ENCODE measurements at regions not wholly inside any gene's neighbourhood (a gene's known extent, or its start where the extent isn't known, plus 50 kb on each side); places are given as distances from the start of the nearest gene placed in this dataset.

DNA sequence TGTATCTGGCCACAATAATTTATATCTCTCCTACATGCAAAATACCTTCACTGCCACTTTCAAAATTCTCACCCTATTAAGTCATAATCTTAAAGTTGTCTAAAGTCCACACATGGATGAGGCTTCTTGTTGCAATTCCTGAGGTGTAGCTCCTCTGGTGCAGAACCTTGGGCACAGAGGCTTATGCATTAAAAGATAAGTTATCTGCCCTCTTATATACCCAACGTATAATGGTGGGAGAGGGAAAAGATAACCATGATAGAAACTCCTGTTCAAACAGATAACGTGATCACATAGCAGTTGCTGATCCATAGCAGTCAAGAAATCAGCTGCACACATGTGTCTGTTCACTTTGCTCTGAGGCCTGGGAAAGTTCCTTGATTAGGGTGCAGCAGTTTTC is 1767.0 kb downstream of the MAT2B start:
- H3K4me3 ChIP-seq (ENCODE audit: low read depth, low read length, poor library complexity, severe bottlenecking), result no peak overlapping the region
- H3K27me3 ChIP-seq (ENCODE audit: insufficient read depth, low read length), result no peaks in the 10 kb centered on the region
- no peak overlapping the region for H2AFZ ChIP-seq (ENCODE audit: low read length)
- H3F3A ChIP-seq (ENCODE audit: insufficient read depth, low read length), result no peaks in the 10 kb centered on the region
- TF ChIP-seq EZH2 (IDR thresholded peaks at IDR 0.05; ENCODE audit: borderline replicate concordance, low read length), result no peak
- TF ChIP-seq, protein P1, sequence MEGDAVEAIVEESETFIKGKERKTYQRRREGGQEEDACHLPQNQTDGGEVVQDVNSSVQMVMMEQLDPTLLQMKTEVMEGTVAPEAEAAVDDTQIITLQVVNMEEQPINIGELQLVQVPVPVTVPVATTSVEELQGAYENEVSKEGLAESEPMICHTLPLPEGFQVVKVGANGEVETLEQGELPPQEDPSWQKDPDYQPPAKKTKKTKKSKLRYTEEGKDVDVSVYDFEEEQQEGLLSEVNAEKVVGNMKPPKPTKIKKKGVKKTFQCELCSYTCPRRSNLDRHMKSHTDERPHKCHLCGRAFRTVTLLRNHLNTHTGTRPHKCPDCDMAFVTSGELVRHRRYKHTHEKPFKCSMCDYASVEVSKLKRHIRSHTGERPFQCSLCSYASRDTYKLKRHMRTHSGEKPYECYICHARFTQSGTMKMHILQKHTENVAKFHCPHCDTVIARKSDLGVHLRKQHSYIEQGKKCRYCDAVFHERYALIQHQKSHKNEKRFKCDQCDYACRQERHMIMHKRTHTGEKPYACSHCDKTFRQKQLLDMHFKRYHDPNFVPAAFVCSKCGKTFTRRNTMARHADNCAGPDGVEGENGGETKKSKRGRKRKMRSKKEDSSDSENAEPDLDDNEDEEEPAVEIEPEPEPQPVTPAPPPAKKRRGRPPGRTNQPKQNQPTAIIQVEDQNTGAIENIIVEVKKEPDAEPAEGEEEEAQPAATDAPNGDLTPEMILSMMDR (IDR thresholded peaks at IDR 0.05; ENCODE audit: low read length), result no peak
- no peak overlapping the region for H3K4me2 ChIP-seq (ENCODE audit: low read length)
- no peaks in the 10 kb centered on the region; the same call in 1 of the 2 replicates for H3K9me2 ChIP-seq (ENCODE audit: low read depth, low read length)
- H3K36me3 ChIP-seq (ENCODE audit: insufficient read depth, low read length), result no peaks in the 10 kb centered on the region
- H4K20me1 ChIP-seq (ENCODE audit: insufficient read depth, low read length), result no peaks in the 10 kb centered on the region
- H3K79me2 ChIP-seq (ENCODE audit: insufficient read depth, low read length), result no peaks in the 10 kb centered on the region
- no peak overlapping the region for H3K9ac ChIP-seq (ENCODE audit: low read length)
- no peaks in the 10 kb centered on the region for H3K4me1 ChIP-seq (ENCODE audit: insufficient read depth, low read length, severe bottlenecking)
- no peak overlapping the region for H3K27ac ChIP-seq (ENCODE audit: low read depth, low read length, poor library complexity, severe bottlenecking)
- no peaks in the 10 kb centered on the region for H3K9me3 ChIP-seq (ENCODE audit: low read length)

DNA sequence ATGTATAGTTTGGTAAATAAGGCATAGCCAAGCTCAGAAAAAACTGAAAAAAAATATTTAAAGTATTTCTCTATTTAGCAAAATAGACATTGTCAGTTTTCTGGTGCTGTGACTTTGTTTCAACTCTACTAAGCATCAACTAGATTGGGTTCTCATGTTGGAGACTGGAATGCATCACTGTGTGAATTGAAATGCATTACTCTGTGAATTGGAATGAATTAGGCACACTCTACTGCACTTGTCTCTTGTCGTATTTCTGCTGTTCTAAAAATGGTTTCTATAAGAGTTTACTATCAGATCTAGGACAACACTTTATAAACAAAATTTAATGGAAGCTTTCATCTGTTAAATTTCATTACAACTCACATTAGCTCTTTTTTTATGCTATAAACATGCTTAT is 1772.2 kb downstream of the MAT2B start:
- no peak overlapping the region for H3K4me2 ChIP-seq (ENCODE audit: low read length)
- no peak for TF ChIP-seq EZH2 (IDR thresholded peaks at IDR 0.05; ENCODE audit: borderline replicate concordance, low read length)
- TF ChIP-seq, protein P1 (IDR thresholded peaks at IDR 0.05; ENCODE audit: low read length), result no peak
- H3K4me3 ChIP-seq (ENCODE audit: low read depth, low read length, poor library complexity, severe bottlenecking), result no peak overlapping the region
- no peak overlapping the region for H2AFZ ChIP-seq (ENCODE audit: low read length)
- no peaks in the 10 kb centered on the region for H3K27me3 ChIP-seq (ENCODE audit: insufficient read depth, low read length)
- no peak overlapping the region for H3K27ac ChIP-seq (ENCODE audit: low read depth, low read length, poor library complexity, severe bottlenecking)
- H3K4me1 ChIP-seq (ENCODE audit: insufficient read depth, low read length, severe bottlenecking), result no peaks in the 10 kb centered on the region
- H3K9me2 ChIP-seq (ENCODE audit: low read depth, low read length), result no peaks in the 10 kb centered on the region; the same call in 1 of the 2 replicates
- no peaks in the 10 kb centered on the region for H3F3A ChIP-seq (ENCODE audit: insufficient read depth, low read length)
- H4K20me1 ChIP-seq (ENCODE audit: insufficient read depth, low read length), result no peaks in the 10 kb centered on the region
- H3K79me2 ChIP-seq (ENCODE audit: insufficient read depth, low read length), result no peaks in the 10 kb centered on the region
- H3K36me3 ChIP-seq (ENCODE audit: insufficient read depth, low read length), result no peaks in the 10 kb centered on the region
- no peak overlapping the region for H3K9ac ChIP-seq (ENCODE audit: low read length)
- H3K9me3 ChIP-seq (ENCODE audit: low read length), result no peaks in the 10 kb centered on the region

DNA sequence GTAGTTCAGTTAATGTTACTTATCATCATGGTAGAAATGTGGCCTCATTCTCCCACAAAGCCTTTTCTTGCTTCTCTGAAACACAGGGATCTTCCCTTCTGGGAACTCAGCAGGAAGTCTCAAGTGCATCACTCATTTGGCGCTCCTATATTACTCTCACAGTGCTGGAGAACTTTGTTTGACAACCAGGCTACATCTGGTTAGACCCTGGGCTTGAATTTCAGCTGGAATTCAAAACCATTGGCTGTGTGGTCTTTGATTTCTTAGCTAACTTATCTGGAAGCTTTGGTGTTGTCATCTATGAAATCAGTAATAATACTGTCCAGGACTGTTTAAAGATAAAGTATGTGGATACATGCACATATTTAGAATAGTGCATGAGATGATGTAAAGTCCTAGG is 1777.1 kb downstream of the MAT2B start:
- H3K9me2 ChIP-seq (ENCODE audit: low read depth, low read length), result no peaks in the 10 kb centered on the region
- no peaks in the 10 kb centered on the region for H3K9me3 ChIP-seq (ENCODE audit: low read length)
- H3K4me2 ChIP-seq (ENCODE audit: low read length), result no peak overlapping the region
- H3K79me2 ChIP-seq (ENCODE audit: insufficient read depth, low read length), result no peaks in the 10 kb centered on the region
- TF ChIP-seq, protein P1 (IDR thresholded peaks at IDR 0.05; ENCODE audit: low read length), result no peak
- TF ChIP-seq EZH2 (IDR thresholded peaks at IDR 0.05; ENCODE audit: borderline replicate concordance, low read length), result no peak
- H2AFZ ChIP-seq (ENCODE audit: low read length), result no peak overlapping the region
- no peaks in the 10 kb centered on the region for H3K4me1 ChIP-seq (ENCODE audit: insufficient read depth, low read length, severe bottlenecking)
- H3K27me3 ChIP-seq (ENCODE audit: insufficient read depth, low read length), result no peaks in the 10 kb centered on the region
- H3K9ac ChIP-seq (ENCODE audit: low read length), result no peak overlapping the region
- no peaks in the 10 kb centered on the region for H3F3A ChIP-seq (ENCODE audit: insufficient read depth, low read length)
- H3K36me3 ChIP-seq (ENCODE audit: insufficient read depth, low read length), result no peaks in the 10 kb centered on the region
- H3K4me3 ChIP-seq (ENCODE audit: low read depth, low read length, poor library complexity, severe bottlenecking), result no peak overlapping the region
- no peak overlapping the region for H3K27ac ChIP-seq (ENCODE audit: low read depth, low read length, poor library complexity, severe bottlenecking)
- H4K20me1 ChIP-seq (ENCODE audit: insufficient read depth, low read length), result no peaks in the 10 kb centered on the region
